Tibial artery (tissue), 4 donors: ENCODE measurements at regions not wholly inside any gene's neighbourhood (a gene's known extent, or its start where the extent isn't known, plus 50 kb on each side); places are given as distances from the start of the nearest gene placed in this dataset.

Experiments used
- DNase-seq, 2 donors: peaks; one replicate each; pipeline ENCODE4 v3.0.0-alpha.2; 2019
- H3K27ac ChIP-seq, 2 donors: fragments of 200-600 bp; sonication (generic) in 1 of 2; 1 replicate in 1 of 2; 2 replicates in 1 of 2; pipeline ENCODE4 v1.5.1; 2018 to 2019; ENCODE audit warnings: mild to moderate bottlenecking in 1 of 2
- H3K27me3 ChIP-seq, 2 donors: fragments of 200-600 bp; sonication (generic) in 1 of 2; one replicate each; pipeline versions ENCODE4 v1.5.1 to v1.6.0; 2016 to 2019
- H3K36me3 ChIP-seq, 3 donors: fragments of 200-600 bp; sonication (generic) in 2 of 3; one replicate each; pipeline ENCODE4 v1.5.1; 2016 to 2019; ENCODE audit warnings: mild to moderate bottlenecking in 2 of 3
- H3K4me1 ChIP-seq, 4 donors: fragments of 200-600 bp; sonication (generic) in 2 of 4; 1 replicate in 3 of 4; 2 replicates in 1 of 4; pipeline ENCODE4 v1.5.1; 2016 to 2019
- H3K4me3 ChIP-seq, 2 donors: fragments of 200-600 bp; sonication (generic) in 1 of 2; 1 replicate in 1 of 2; 2 replicates in 1 of 2; pipeline ENCODE4 v1.5.1; 2018 to 2019; ENCODE audit warnings: mild to moderate bottlenecking in 2 of 2
- H3K9me3 ChIP-seq, 3 donors: fragments of 200-600 bp; sonication (generic) in 1 of 3; one replicate each; pipeline ENCODE4 v1.5.1; 2016 to 2019
- intact Hi-C: fragments of 100-400 bp; cut with DNase I; formaldehyde crosslinking; loops from one replicate; pipeline ENCODE4 v1.15.0; 2023; ENCODE audit warnings: low total_unique reads
- TF ChIP-seq, protein P1 (sequence below), 2 experiments: fragments of 200-600 bp in 1 of 2; fragments of 450-650 bp in 1 of 2; IDR thresholded peaks; one replicate each; pipeline ENCODE4 v1.5.1; 2017 to 2019; ENCODE audit warnings: antibody characterized with exemption in 2 of 2, mild to moderate bottlenecking in 1 of 2, moderate library complexity in 1 of 2

DNA sequence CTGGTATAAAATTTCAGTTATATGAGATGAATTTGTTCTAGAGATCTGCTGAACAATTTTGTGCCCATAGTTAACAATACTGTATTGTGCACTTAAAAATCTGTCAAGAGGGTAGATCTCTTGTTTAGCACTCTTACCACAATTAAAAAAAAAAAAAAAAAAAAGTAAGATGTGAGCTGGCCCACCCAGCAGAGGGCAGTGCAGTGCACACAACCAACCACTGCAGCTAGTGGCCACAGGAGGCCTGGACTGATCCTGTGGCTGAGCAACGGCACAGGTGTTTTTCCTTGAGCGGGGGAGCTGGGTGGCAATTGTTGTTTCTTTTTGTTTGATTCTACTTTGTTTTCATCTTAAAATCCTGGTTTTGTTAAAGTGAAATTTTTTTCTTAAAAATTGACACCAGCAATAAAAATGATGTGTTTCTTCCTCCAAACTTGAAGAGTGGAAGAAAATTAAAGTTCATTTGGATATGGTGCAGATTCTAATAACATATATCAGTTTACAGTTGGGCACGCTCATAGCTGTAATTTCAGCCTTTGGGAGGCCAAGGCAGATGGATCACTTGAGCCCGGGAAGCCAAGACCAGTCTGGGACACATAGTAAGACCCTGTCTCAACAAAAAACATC, 171.1 kb upstream of the TBX20 start:
- intact Hi-C loops: no loop called here
- Histone ChIP-seq H3K4me1 (no peaks in the 10 kb centered on the region), H3K27ac (no peak overlapping the region), H3K9me3 (peaks cover 0 to 7% (median 0%) of the 10 kb centered on the region in 3 donors), H3K36me3 (no peaks in the 10 kb centered on the region), H3K27me3 (no peaks in the 10 kb centered on the region), H3K4me3 (no peak overlapping the region)
- TF ChIP-seq, protein P1, sequence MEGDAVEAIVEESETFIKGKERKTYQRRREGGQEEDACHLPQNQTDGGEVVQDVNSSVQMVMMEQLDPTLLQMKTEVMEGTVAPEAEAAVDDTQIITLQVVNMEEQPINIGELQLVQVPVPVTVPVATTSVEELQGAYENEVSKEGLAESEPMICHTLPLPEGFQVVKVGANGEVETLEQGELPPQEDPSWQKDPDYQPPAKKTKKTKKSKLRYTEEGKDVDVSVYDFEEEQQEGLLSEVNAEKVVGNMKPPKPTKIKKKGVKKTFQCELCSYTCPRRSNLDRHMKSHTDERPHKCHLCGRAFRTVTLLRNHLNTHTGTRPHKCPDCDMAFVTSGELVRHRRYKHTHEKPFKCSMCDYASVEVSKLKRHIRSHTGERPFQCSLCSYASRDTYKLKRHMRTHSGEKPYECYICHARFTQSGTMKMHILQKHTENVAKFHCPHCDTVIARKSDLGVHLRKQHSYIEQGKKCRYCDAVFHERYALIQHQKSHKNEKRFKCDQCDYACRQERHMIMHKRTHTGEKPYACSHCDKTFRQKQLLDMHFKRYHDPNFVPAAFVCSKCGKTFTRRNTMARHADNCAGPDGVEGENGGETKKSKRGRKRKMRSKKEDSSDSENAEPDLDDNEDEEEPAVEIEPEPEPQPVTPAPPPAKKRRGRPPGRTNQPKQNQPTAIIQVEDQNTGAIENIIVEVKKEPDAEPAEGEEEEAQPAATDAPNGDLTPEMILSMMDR (IDR thresholded peaks at IDR 0.05): peak; percentile 36 to 39
- peak in 1 of 2 donors; percentile 38 for DNase-seq

DNA sequence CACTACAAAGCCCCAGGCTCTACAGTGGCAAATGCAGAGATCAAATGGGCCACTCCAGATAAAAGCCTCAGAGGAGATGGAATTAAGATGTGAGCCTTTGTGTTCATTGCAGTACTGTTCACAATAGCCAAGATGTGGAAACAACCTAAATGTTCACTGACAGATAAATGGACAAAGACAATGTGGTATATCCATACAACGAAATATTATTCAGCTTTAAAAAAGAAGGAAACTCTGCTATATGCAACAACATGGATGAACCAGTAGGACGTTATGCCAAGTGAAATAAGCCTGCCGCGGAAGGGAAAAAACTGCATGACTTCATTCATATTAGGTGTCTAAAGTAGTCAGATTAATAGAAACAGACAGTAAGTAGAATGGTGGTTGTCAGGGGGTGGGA, 170.5 kb upstream of the TBX20 start:
- H3K4me1 ChIP-seq: no peaks in the 10 kb centered on the region
- intact Hi-C loops: no loop called here
- H3K4me3 ChIP-seq: no peak overlapping the region
- no peaks in the 10 kb centered on the region for H3K27me3 ChIP-seq
- DNase-seq: no peak
- TF ChIP-seq, protein P1 (IDR thresholded peaks at IDR 0.05): no peak
- no peaks in the 10 kb centered on the region for H3K36me3 ChIP-seq
- H3K27ac ChIP-seq: no peak overlapping the region
- H3K9me3 ChIP-seq: peaks cover 0 to 7% (median 0%) of the 10 kb centered on the region in 3 donors

DNA sequence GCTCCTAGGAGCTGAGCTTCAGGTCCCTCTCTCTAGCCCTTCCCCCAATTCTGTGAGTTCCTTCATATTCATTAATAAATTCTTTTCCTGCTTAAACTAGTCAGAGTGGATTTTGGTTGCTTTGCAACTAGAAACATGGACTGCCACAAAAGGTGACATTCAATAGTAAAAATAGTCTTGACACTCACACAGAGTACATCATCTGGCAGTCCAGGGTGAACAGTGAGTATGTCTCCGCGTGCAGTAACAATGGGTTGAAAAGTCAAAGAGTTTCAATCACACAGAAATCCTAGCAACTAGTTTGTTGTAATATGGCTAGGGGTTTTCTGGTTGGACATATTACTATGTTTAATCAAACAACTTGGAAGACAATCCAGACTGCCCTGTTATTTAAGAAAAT, 168.8 kb upstream of the TBX20 start:
- Histone ChIP-seq H3K27ac (no peak overlapping the region), H3K9me3 (peaks cover 0 to 7% (median 0%) of the 10 kb centered on the region in 3 donors), H3K27me3 (no peaks in the 10 kb centered on the region), H3K36me3 (no peaks in the 10 kb centered on the region), H3K4me3 (no peak overlapping the region), H3K4me1 (no peaks in the 10 kb centered on the region)
- intact Hi-C loops: no loop called here
- no peak for DNase-seq
- TF ChIP-seq, protein P1 (IDR thresholded peaks at IDR 0.05): no peak

DNA sequence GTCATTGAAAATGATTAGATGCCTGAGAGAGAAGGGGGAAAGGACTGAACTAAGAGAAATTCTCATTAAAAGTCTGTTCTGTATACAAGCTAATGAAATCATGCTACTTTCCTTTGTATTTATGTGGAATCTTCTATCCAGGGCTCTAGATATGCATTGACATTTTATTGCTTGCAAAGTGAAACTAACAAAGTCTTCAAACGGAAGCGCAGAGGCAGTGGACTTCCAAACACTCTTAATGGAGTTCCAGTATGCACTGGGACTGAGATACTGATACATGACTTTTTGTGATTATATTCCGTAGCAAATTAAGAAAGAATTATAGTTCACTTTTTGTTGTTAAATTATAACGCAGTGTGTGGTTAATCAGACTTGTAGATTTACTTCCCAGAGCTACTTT, 166.8 kb upstream of the TBX20 start:
- Histone ChIP-seq H3K9me3 (peaks cover 0 to 7% (median 0%) of the 10 kb centered on the region in 3 donors), H3K36me3 (no peaks in the 10 kb centered on the region), H3K4me3 (no peak overlapping the region), H3K27ac (no peak overlapping the region), H3K4me1 (no peaks in the 10 kb centered on the region), H3K27me3 (no peaks in the 10 kb centered on the region)
- DNase-seq: no peak
- intact Hi-C loops: no loop called here
- TF ChIP-seq, protein P1 (IDR thresholded peaks at IDR 0.05): no peak

DNA sequence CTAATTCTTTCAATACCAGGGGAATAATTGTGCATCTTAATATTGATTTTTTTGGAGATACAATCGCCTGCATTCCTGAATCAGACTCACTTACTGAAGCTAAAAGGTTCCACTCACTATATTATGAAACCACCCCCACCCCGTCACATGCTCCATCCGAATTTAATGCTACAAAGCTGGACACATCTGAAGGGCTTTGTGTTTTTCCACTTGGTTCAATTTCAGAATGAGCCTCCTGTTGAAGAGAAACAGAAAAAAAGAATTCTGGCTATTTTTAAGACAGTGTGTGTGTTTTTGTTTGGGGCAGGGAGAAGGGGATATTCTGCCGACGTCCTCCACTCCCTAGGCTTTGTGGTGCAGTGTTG, 165.5 kb upstream of the TBX20 start:
- Histone ChIP-seq H3K4me1 (no peaks in the 10 kb centered on the region), H3K27me3 (no peaks in the 10 kb centered on the region), H3K27ac (no peak overlapping the region), H3K4me3 (no peak overlapping the region), H3K36me3 (no peaks in the 10 kb centered on the region), H3K9me3 (peaks cover 0 to 4% (median 0%) of the 10 kb centered on the region in 3 donors)
- no peak for DNase-seq
- intact Hi-C loops: no loop called here
- TF ChIP-seq, protein P1 (IDR thresholded peaks at IDR 0.05): no peak
